ENCODE measurements at regions not wholly inside any gene's neighbourhood (a gene's known extent, or its start where the extent isn't known, plus 50 kb on each side); places are given as distances from the start of the nearest gene placed in this dataset.

DNA sequence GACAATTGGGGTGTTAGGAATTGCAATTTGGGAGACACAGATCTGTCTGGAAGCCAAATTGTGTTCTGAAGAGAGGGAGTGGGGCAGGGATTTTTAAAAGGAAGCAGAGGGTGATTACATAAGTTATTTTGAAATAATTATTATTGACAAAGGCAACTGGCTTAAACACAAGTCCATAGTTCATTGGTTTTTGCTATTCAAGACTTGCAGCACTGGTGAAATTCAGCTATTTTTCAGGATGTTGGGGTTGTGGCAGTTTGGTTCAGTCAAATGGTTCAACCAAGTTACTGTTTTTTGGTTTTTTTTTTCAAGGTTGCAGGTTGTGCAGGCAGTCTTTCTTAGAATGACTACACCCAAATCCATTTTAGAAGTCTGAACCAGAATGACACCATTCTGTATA lies 300.0 kb upstream of the DEPDC1 start:
- H3K4me1 Mint-ChIP-seq (ENCODE audit: unreplicated experiment): peaks cover 7% of the 10 kb centered on the region
- no peak for DNase-seq (ENCODE audit: extremely low spot score, unreplicated experiment)
- no peak overlapping the region for H3K27ac Mint-ChIP-seq
- H3K36me3 Mint-ChIP-seq: no peaks in the 10 kb centered on the region
- no peak for TF ChIP-seq CTCF (conservative IDR thresholded peaks at IDR 0.05)
- no peaks in the 10 kb centered on the region for H3K27me3 Mint-ChIP-seq
- no peak overlapping the region for H3K4me3 Mint-ChIP-seq
- no peaks in the 10 kb centered on the region for H3K9me3 Mint-ChIP-seq

- Mint-ChIP-seq H3K36me3 (no peaks in the 10 kb centered on the region), H3K27ac (no peak overlapping the region), H3K4me3 (no peak overlapping the region), H3K4me1 (ENCODE audit: unreplicated experiment) (peaks cover 7% of the 10 kb centered on the region), H3K9me3 (peaks cover 6% of the 10 kb centered on the region), H3K27me3 (no peaks in the 10 kb centered on the region)
- TF ChIP-seq CTCF (conservative IDR thresholded peaks at IDR 0.05): no peak
- no peak for DNase-seq (ENCODE audit: extremely low spot score, unreplicated experiment)
Measured at GRCh38 chr1:68798071-68798470, 301.2 kb upstream of the DEPDC1 start.

DNA sequence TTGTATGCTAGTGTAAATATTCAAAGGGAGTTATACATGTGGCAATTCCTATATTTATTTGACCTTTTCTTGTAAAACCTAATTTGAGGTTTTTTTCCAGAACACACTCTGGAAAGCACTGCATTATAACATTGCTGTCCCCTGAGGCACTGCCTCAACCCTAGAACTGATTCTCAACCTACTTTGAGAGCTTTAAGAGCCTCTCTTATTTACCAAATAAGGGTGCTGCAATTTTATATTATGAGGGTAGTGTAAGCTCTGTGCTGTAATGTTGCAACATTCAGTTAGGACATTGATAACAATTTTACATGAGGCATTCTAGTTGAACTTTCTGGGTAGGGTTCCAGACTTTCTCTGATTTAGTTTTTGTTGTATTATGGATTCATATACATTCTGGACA lies 302.2 kb upstream of the DEPDC1 start:
- Mint-ChIP-seq H3K27ac (no peak overlapping the region), H3K4me1 (ENCODE audit: unreplicated experiment) (peaks cover 7% of the 10 kb centered on the region), H3K9me3 (peaks cover 6% of the 10 kb centered on the region), H3K36me3 (no peaks in the 10 kb centered on the region), H3K4me3 (no peak overlapping the region), H3K27me3 (no peaks in the 10 kb centered on the region)
- no peak for DNase-seq (ENCODE audit: extremely low spot score, unreplicated experiment)
- no peak for TF ChIP-seq CTCF (conservative IDR thresholded peaks at IDR 0.05)

- DNase-seq (ENCODE audit: extremely low spot score, unreplicated experiment): no peak
- peaks cover 6% of the 10 kb centered on the region for H3K9me3 Mint-ChIP-seq
- peaks cover 7% of the 10 kb centered on the region for H3K4me1 Mint-ChIP-seq (ENCODE audit: unreplicated experiment)
- H3K36me3 Mint-ChIP-seq: no peaks in the 10 kb centered on the region
- TF ChIP-seq CTCF (conservative IDR thresholded peaks at IDR 0.05): no peak
- no peak overlapping the region for H3K27ac Mint-ChIP-seq
- H3K4me3 Mint-ChIP-seq: no peak overlapping the region
- H3K27me3 Mint-ChIP-seq: no peaks in the 10 kb centered on the region
Measured at GRCh38 chr1:68800182-68800581, 303.3 kb upstream of the DEPDC1 start.

DNA sequence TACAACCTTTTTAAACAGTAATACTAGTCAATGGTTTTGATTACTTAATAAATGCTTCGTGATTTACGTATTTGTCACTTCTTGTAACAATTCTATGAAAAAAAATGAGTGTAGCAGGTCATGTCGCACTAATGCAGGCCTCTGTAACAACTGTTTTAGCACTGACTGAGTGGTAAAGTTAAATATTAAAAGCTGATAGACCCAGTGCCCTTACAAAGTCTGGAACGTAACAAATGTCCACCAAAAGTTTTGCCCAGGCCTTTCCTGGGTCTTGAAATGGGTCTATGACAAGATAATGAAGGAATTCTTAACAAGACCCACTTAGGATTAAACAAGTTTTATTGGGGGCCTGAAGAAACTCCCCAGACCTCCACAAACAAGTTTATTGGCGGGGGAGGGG lies 304.6 kb upstream of the DEPDC1 start:
- no peak for DNase-seq (ENCODE audit: extremely low spot score, unreplicated experiment)

More for the DNA sequence above, 304.6 kb upstream of the DEPDC1 start:
- Mint-ChIP-seq H3K9me3 (peaks cover 6% of the 10 kb centered on the region), H3K4me1 (ENCODE audit: unreplicated experiment) (peaks cover 7% of the 10 kb centered on the region), H3K27ac (no peak overlapping the region), H3K36me3 (no peaks in the 10 kb centered on the region), H3K27me3 (no peaks in the 10 kb centered on the region), H3K4me3 (no peak overlapping the region)
- TF ChIP-seq CTCF (conservative IDR thresholded peaks at IDR 0.05): no peak
